WI38 (cell line): ENCODE measurements at regions not wholly inside any gene's neighbourhood (a gene's known extent, or its start where the extent isn't known, plus 50 kb on each side); places are given as distances from the start of the nearest gene placed in this dataset.

ENCODE experiments used
- H3K4me3 ChIP-seq: 2 replicates; pipeline ENCODE4 v1.5.1; 2011; ENCODE audit warnings: low read depth, mild to moderate bottlenecking, control low read depth, low read length
- TF ChIP-seq, protein P1 (sequence below): IDR thresholded peaks from 2 replicates; pipeline ENCODE4 v1.5.1; 2012; ENCODE audit warnings: low read depth, mild to moderate bottlenecking, control low read depth, low read length

DNA sequence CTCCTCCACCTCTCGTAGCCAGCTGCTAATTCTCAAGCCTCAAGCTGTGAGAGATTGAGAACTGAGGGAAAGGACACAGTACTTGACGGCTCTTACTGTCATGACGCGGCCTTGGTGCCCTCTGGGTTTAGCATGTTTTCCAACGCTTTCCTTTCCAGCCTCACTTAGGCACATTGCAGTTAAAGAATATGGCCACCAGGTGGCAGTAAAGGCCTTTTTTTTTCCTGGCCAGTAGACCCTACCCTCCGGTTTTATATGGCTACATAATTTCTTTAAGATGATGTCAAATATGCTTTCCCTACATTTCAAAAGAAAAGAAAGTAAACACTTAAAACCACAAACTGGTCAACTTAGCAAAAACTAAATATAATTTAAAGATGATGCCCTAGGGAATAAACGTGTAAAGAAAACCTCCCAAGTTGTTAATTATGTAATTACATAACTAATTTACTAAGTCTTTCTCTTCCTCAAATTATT is 56.8 kb upstream of the PRDX6 start:
- H3K4me3 ChIP-seq = no peak overlapping the region
- TF ChIP-seq, protein P1, sequence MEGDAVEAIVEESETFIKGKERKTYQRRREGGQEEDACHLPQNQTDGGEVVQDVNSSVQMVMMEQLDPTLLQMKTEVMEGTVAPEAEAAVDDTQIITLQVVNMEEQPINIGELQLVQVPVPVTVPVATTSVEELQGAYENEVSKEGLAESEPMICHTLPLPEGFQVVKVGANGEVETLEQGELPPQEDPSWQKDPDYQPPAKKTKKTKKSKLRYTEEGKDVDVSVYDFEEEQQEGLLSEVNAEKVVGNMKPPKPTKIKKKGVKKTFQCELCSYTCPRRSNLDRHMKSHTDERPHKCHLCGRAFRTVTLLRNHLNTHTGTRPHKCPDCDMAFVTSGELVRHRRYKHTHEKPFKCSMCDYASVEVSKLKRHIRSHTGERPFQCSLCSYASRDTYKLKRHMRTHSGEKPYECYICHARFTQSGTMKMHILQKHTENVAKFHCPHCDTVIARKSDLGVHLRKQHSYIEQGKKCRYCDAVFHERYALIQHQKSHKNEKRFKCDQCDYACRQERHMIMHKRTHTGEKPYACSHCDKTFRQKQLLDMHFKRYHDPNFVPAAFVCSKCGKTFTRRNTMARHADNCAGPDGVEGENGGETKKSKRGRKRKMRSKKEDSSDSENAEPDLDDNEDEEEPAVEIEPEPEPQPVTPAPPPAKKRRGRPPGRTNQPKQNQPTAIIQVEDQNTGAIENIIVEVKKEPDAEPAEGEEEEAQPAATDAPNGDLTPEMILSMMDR = peak; percentile 67

DNA sequence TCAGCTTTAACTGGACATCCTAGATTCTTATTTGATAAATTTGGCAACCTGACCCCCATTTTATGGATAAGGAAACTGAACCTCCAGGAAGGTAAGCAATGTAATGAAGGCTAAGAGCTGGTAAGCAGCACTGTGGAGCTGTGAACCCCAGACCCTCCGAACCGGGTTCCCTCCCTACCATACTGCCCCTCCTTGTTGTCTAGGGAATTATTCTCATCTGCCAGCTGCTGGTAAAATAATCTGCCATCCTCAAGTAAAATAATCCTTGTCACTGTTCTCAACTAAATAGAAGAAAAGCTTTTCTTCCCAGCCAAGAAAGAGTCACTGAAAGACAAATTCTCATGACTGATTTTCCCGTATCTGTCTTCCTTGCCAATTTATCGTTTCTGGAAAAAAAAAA is 55.8 kb upstream of the PRDX6 start:
- TF ChIP-seq, protein P1 = no peak
- H3K4me3 ChIP-seq = no peak overlapping the region

DNA sequence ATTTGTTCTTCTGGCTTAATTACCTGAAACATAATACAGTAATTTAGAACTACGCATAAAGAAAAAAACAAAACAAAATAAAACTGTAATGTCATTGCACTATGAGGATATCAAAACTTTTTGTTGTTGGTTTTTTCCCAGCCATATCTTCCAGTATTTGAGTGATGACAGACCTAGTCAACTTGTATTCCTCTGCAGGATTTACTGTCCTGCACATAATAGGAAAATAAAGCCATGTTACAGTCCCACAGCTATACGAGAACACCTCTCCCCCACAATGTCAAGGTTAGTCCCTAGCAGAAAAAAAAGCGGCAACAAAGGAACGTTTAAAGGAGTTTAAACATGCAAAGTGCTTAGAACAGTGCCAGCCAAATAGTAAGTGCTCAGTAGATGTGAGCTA is 55.3 kb upstream of the PRDX6 start:
- TF ChIP-seq, protein P1 = no peak
- no peak overlapping the region for H3K4me3 ChIP-seq

DNA sequence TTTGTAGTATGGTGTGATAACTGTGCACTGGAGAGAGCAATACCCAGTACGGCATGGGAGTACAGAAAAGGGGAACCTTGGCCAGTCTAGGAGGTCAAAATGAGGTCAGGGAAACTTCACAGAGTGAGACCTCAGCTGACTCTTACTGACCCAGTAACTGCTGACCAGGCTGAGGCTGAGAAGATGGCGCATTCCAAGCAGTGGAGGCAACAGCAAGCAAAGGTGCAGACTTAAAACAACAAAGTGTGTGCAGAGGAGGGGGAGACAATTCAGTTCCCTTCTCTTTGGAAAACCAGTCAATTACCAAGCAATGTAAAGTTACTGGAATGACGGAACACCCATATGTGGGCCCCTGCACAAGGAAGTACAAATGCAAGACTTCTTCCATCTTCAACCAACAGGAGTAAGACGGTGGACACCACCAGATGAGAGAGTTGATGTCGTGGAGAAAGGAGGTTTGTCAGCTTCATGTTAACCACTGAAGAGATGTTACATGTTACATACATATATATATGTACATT is 54.6 kb upstream of the PRDX6 start:
- TF ChIP-seq, protein P1 = no peak
- H3K4me3 ChIP-seq = no peak overlapping the region

DNA sequence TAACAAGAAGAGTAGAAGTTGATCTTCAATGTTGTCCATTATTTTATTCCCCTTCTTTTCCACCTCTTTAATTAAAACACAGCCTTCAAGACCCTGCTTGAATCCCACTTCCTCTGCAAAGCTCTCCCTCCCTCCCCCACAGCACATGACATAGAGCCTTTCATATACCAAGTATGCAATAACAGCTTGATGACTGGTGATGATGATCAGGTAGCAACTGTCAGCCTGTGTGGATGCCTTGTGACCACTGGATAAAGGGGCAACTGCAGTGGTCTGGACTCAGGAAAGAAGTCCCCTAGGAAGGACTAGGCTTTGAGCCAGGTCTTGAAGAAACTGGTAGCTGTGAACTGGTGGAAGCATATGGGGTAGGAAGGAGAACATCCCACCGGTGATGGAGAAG is 53.8 kb upstream of the PRDX6 start:
- TF ChIP-seq, protein P1 = no peak
- no peak overlapping the region for H3K4me3 ChIP-seq

DNA sequence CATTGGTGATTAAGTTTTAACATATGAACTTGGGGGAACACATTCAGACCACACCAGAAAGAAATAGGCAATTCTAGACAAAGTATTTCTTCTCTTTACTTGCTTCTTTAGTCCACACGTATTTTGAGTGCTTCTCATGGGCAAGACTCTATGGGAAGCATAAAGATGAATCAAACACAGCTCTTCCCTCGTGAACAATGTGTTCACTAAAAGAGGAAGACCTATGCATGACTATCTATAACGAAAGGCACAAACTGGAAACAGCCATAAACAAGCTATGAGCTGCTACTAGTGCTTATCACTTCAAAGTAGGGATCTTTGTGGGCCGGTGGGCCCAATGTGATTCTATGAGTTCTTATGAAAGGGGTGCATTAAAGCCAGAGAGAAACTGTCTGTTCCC is 53.0 kb upstream of the PRDX6 start:
- no peak overlapping the region for H3K4me3 ChIP-seq
- TF ChIP-seq, protein P1 = no peak

DNA sequence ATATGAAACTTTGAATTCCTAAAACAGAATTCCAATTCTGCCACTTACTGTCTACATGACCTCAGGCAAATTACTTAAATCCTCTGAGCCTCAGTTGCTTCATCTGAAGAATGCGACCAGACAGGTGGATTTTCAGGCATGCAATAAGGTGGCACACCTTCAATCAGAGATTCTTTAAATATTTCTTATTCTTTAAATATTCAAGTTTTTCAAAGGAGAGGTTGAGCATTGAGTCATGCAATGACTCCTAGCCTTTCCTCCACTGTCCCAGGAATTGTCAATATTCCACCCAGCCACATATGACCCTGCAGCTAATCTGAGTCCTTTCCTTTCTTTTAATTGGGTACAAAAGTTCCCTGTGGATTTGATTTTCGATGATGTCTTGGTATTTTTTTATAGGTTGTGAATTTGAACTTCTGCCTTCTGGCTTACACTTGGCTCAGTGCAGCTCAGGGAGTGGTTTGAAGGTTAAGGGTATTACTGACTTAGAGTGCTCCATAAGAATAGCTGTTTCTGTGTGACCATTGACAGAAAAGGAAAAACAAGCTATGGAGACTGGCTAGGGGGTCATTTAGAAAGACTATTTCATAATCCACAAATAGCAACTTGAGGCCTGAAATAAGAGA is 52.2 kb upstream of the PRDX6 start:
- no peak overlapping the region for H3K4me3 ChIP-seq
- TF ChIP-seq, protein P1 = no peak
